K562 (cell line): ENCODE measurements at regions not wholly inside any gene's neighbourhood (a gene's known extent, or its start where the extent isn't known, plus 50 kb on each side); places are given as distances from the start of the nearest gene placed in this dataset.
A peak's percentile ranks its signal among the peaks of the same experiment; 100 is the strongest.

ENCODE experiments used
- CEBPZ ChIP-seq: fragments of 150-350 bp; IDR thresholded peaks from 2 replicates; pipeline ENCODE4 v1.6.1; 2014; ENCODE audit warnings: low read depth, mild to moderate bottlenecking, low read length, borderline replicate concordance
- FOXJ3 ChIP-seq: sonication (generic); formaldehyde crosslinking; IDR thresholded peaks from 2 replicates; pipeline ENCODE4 v1.4.0; 2020; ENCODE audit warnings: mild to moderate bottlenecking, missing genetic modification reagents
- JUN ChIP-seq, 2 experiments: sonication (generic) in 1 of 2; formaldehyde crosslinking in 1 of 2; IDR thresholded peaks; 2 replicates each; pipeline versions ENCODE4 v1.6.1 to v1.8.0; 2012 to 2022; ENCODE audit warnings: borderline replicate concordance in 2 of 2, mild to moderate bottlenecking in 2 of 2, improper control_type of control experiment in 1 of 2, low read depth in 1 of 2, low read length in 1 of 2, missing genetic modification reagents in 1 of 2
- MGA ChIP-seq: fragments of 450-650 bp; IDR thresholded peaks from 2 replicates; pipeline ENCODE4 v1.6.1; 2016; ENCODE audit warnings: mild to moderate bottlenecking, moderate library complexity
- NFIC ChIP-seq: fragments of 450-650 bp; IDR thresholded peaks from 2 replicates; pipeline ENCODE4 v1.6.1; 2017; ENCODE audit warnings: mild to moderate bottlenecking, inconsistent platforms
- RUNX1 ChIP-seq: sonication (generic); IDR thresholded peaks from 2 replicates; pipeline ENCODE4 v1.6.1; 2016; ENCODE audit warnings: antibody characterized with exemption, low read depth
- THRA ChIP-seq: fragments of 450-650 bp; IDR thresholded peaks from 2 replicates; pipeline ENCODE4 v1.6.1; 2017; ENCODE audit warnings: mild to moderate bottlenecking, moderate library complexity
- TRIM25 ChIP-seq: fragments of 450-650 bp; IDR thresholded peaks from 2 replicates; pipeline ENCODE4 v1.7.0; 2016; ENCODE audit warnings: borderline replicate concordance
- ZFX ChIP-seq: sonication (generic); formaldehyde crosslinking; IDR thresholded peaks from 2 replicates; pipeline ENCODE4 v1.8.0; 2022; ENCODE audit warnings: mild to moderate bottlenecking, missing genetic modification reagents, moderate library complexity
- ZNF239 ChIP-seq: fragments of 250-450 bp; sonication (Bioruptor Pico); IDR thresholded peaks from 2 replicates; pipeline ENCODE4 v1.4.0; 2020; ENCODE audit warnings: mild to moderate bottlenecking

GRCh38 chr3:193859195-193859594, 266.2 kb downstream of the OPA1 start (continued):
- no peak for TF ChIP-seq MGA
- TF ChIP-seq CEBPZ: no peak
- no peak for TF ChIP-seq THRA
- no peak for TF ChIP-seq ZNF239 (CRISPR knock-in tag)
- peak; percentile 65 for TF ChIP-seq JUN (IDR thresholded peaks at IDR 0.05; ENCODE audit: borderline replicate concordance, low read depth, low read length)
- TF ChIP-seq JUN (CRISPR knock-in tag; IDR thresholded peaks at IDR 0.05; ENCODE audit: borderline replicate concordance): no peak
- no peak for TF ChIP-seq ZFX (CRISPR knock-in tag)
- no peak for TF ChIP-seq FOXJ3
- TF ChIP-seq TRIM25: no peak
- TF ChIP-seq NFIC: no peak
- TF ChIP-seq RUNX1: no peak
